Activated T-cell treated with anti-CD3 and anti-CD28 coated beads for 4 hours (primary cell): ENCODE measurements at regions not wholly inside any gene's neighbourhood (a gene's known extent, or its start where the extent isn't known, plus 50 kb on each side); places are given as distances from the start of the nearest gene placed in this dataset.
"Not testable (repeated sequence)": the region's sequence is repeated elsewhere in the genome, so short reads cannot be mapped to it uniquely, and the experiment has no call there.

ENCODE experiments used
- DNase-seq: peaks from one replicate; pipeline ENCODE4 v3.0.0-alpha.2; 2020

DNA sequence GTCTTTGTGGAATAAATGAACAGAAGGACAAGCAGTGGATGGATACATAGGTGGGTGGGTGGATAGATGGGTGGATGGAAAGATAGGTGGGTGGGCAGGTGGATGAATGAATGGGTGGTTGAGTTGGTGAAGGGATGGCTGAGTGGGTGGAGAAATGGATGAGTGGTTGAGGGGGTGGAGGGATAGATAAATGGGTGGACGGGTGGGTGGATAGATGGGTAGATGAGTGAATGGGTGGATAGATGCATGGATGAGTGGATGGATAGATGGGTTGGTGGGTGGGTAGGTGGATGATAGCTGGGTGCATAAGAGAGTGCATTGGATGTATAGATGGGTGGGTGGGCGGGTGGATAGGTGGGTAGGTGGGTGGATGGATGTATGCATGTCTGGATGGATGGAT is 63.5 kb downstream of the UNC93B1 start:
- not testable (repeated sequence) for DNase-seq

DNA sequence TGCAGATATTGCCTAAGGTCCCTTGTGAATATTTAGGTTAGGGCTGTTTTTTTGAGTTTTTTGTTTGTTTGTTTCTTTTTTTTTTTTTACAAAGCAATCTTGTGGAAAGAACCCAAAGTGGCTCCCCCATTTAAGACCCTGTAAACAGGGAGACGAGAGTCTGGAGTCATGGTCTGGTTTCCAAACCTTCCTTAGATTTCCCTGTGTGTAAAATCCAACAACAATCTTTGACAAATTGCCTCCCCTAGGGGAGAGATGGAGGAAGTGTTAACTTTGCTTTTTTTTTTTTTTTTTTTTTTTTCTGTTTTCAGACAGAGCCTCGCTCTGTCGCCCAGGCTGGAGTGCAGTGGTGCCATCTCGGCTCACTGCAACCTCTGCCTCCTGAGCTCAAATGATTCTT is 64.9 kb downstream of the UNC93B1 start:
- DNase-seq: not testable (repeated sequence)

- not testable (repeated sequence) for DNase-seq
Measured at GRCh38 chr11:67938371-67938770, 65.5 kb downstream of the UNC93B1 start.

GRCh38 chr11:67923565-67923964 is 80.3 kb downstream of the UNC93B1 start:
- DNase-seq: not testable (repeated sequence)

GRCh38 chr11:67920546-67920945 is 83.4 kb downstream of the UNC93B1 start:
- not testable (repeated sequence) for DNase-seq

GRCh38 chr11:67912184-67912583 is 91.7 kb downstream of the UNC93B1 start:
- not testable (repeated sequence) for DNase-seq

- not testable (repeated sequence) for DNase-seq
Measured at GRCh38 chr11:67911211-67911610, 92.7 kb downstream of the UNC93B1 start.

- DNase-seq: not testable (repeated sequence)
Measured at GRCh38 chr11:67910803-67911202, 93.1 kb downstream of the UNC93B1 start.

- DNase-seq: not testable (repeated sequence)
Measured at GRCh38 chr11:67906969-67907368, 96.9 kb downstream of the UNC93B1 start.

DNA sequence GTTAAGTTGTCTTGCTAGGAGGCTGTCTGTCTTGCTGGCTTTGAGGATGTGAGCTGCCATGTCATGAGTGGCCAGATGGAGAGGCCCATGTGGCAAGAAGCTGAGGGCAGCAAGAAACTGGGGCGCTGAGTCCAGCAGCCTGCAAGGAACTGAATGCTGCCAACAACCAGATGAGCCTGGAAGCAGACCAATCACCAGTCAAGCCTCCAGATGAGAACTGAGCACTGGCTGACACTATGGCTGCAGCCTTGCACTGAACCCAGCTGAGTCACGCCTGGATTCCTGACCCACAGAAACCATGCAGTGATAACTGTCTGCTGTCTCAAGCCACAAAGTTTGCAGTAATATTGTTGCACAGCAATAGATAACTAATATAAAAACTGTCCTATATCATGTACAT is 104.4 kb downstream of the UNC93B1 start:
- DNase-seq: not testable (repeated sequence)

DNA sequence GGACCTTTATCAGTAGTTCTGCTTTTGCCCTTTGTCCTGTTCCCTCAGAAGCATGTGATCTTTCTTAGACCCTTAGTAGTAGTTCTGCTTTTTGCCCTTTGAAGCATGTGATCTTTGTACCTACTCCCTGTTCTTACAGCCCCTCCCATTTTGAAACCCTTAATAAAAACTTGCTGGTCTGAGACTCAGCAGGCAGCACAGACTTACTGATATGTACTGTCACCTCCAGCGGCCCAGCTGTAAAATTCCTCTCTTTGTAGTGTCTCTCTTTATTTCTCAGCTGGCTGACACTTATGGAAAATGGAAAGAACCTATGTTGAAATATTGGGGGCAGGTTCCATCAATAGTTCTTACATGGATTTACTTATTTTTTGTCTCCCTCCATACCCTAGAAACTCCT is 110.4 kb downstream of the UNC93B1 start:
- not testable (repeated sequence) for DNase-seq

DNA sequence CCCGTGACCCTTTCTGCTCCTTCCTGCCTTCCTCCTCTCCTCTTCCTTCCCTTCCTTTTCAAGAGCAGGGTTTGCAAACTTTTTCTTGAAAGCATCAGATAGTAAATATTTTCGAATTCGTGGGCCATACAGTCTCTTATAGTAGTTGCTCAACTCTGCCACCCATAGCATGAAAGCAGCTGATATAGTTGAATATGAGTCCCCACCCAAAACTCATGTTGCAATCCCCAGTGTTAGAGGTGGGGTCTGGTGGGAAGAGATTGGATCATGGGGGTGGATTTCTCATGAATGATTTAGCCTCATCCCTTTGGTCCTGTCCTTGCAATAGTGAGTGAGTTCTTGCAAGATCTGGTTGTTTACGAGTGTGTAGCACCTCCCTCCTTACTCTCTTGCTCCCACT is 114.3 kb downstream of the UNC93B1 start:
- not testable (repeated sequence) for DNase-seq

DNA sequence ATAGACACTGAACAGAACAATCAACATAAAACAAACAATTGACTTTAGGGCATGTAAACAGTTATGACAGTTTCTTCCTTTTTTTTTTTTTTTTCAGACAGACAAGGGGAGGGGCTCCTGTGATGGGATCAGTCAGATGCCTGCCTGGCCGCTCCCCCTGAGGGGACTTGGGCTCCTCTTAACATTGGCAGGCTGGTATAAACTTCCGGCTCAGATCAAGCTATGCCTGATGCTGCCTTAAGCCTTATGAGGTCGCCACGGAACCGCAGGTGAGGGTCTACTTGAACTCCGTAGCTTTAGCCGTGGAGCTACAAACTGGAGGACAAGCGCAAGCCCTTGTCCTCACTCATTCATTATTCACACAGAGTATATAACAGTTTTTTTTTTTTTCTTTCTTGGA is 115.8 kb downstream of the UNC93B1 start:
- DNase-seq: not testable (repeated sequence)

DNA sequence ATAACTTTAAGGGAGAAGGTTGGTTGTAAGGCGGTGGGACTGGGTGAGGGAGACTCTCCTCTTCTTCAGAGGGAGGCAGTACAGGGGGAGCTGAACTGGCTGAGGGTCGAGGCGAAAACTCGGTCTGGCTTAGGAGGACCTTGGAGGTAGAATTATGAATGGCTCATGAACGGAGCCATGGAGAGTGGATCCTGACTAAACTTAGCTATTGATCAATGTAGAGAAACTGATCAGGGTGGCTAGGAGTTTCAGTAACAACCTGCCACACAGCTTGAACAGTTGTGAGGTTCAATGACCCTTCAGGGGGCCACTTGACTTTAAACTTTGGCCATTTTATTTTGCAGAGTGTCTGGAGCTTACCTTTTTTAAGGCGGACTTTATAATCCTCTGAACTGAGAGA is 117.2 kb downstream of the UNC93B1 start:
- not testable (repeated sequence) for DNase-seq

DNA sequence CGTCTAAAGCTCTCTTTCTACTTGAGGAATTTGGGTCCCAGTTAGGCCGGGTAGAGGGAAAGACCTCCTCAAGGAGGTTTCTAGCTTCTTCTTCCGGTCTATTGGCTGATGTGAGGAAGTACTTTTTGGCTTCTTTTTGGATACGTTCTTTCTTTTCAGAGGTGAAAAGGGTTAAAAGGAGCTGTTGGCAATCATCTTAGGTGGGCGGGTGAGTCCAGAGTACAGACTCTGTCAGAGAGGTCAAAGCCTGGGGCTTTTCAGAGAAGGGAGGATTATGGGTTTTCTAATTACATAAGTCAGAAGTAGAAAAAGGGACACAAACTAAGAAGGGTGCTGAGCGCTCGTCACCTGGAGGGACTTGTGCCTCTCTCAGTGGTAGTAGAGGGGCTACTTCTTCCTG is 117.7 kb downstream of the UNC93B1 start:
- DNase-seq: not testable (repeated sequence)

DNA sequence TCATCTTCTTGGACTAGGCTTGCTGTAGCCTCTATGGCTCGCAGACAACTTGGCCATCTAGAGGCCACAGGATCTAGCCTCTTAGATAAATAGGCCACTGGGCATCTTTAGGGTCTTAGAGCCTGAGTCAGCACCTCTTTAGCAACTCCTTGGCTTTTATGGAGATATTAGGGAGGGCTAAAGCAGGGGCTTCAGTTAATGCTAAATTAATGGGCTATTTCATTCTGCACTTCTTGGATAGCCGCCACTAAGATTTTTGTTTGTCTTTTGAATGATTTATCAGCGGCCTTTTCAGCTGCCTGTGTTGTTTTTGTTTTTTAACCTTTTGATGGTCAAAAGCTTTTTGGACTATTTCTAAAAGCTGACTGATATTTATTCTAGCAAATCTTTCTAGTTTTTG is 118.3 kb downstream of the UNC93B1 start:
- DNase-seq: not testable (repeated sequence)

- not testable (repeated sequence) for DNase-seq
Measured at GRCh38 chr11:67884761-67885558, 118.9 kb downstream of the UNC93B1 start.

DNA sequence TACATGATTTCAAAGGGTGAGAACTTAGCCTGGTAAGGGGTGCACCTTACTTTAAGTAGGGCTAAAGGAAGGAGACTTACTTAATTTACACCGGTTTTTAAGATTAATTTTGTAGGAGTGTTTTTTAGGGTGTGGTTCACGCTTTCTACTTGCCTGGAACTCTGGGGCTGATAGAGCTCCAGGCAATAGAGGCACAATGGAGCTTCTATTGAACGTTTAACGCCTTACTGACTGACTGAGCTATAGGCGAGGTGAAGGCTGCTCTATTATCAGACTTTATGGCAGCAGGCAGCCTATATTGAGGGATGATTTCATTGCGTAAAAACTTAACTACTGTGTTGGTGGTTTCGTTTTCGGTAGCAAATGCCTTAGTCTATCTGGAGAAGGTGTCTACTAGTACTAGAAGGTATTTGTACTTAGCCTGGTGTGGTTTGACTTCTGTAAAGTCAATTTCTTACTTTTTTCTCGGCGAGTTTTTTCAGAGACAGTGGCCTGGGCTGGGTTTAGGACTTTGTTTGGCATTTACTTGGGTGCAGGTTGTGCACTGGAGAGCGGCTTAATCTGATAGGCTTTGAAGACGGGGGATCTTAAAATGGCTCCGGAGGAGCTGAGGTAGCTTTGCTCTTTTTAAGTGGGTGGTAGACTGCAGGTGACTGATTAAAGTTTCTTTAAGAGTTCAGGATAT is 119.7 kb downstream of the UNC93B1 start:
- DNase-seq: not testable (repeated sequence)

- not testable (repeated sequence) for DNase-seq
Measured at GRCh38 chr11:67882304-67882703, 121.6 kb downstream of the UNC93B1 start.

- DNase-seq: not testable (repeated sequence)
Measured at GRCh38 chr11:67881836-67882235, 122.1 kb downstream of the UNC93B1 start.

GRCh38 chr11:67880594-67881196 is 123.2 kb downstream of the UNC93B1 start:
- not testable (repeated sequence) for DNase-seq

- not testable (repeated sequence) for DNase-seq
Measured at GRCh38 chr11:67878666-67879065, 125.2 kb downstream of the UNC93B1 start.

DNA sequence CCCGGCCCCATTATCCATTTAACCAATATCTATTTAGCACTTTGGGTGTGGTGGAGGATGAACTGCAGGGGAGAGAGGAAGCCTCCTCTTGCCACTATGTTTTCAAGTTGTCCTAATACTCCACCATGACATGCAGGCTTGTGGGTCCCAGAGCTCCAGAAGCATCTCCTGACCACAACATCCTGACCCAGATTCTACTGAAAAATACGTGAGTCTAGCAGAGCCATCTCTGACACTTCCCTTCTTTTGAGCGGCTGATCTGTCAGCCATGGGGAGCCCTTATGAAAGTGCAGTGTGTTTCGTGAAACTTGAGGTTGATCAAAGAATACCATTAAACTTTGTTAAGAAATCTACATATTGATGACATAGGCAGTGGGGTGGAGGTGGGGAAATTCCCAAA is 126.6 kb downstream of the UNC93B1 start:
- DNase-seq: not testable (repeated sequence)

DNA sequence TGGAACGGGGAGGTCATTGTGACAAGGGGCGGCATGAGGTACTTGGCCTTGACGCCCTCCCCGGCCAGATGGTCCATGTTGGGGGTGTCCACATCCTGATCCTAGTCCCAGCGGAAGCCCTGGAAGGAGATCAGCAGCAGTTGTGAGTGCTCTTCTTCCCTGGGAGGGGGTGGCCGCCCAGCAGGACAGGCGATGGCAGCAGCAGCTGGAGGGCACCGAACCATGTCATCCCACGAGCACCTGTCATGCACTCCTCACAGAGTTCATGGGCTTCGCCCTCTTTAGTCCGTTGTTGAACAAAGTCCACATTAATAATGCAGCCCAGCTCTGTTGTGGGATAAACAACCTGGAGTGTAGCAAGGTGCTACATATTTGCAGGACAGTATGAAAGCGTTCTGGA is 130.7 kb downstream of the UNC93B1 start:
- not testable (repeated sequence) for DNase-seq
